GM19397 (cell line): ENCODE measurements at regions not wholly inside any gene's neighbourhood (a gene's known extent, or its start where the extent isn't known, plus 50 kb on each side); places are given as distances from the start of the nearest gene placed in this dataset.

Source experiments
- ATAC-seq: cut with Tn5 transposase; IDR thresholded peaks from one replicate; pipeline ENCODE4 v1.9.1; 2021; ENCODE audit warnings: mild to moderate bottlenecking, moderate library complexity; ENCODE audit not compliant: unreplicated experiment

DNA sequence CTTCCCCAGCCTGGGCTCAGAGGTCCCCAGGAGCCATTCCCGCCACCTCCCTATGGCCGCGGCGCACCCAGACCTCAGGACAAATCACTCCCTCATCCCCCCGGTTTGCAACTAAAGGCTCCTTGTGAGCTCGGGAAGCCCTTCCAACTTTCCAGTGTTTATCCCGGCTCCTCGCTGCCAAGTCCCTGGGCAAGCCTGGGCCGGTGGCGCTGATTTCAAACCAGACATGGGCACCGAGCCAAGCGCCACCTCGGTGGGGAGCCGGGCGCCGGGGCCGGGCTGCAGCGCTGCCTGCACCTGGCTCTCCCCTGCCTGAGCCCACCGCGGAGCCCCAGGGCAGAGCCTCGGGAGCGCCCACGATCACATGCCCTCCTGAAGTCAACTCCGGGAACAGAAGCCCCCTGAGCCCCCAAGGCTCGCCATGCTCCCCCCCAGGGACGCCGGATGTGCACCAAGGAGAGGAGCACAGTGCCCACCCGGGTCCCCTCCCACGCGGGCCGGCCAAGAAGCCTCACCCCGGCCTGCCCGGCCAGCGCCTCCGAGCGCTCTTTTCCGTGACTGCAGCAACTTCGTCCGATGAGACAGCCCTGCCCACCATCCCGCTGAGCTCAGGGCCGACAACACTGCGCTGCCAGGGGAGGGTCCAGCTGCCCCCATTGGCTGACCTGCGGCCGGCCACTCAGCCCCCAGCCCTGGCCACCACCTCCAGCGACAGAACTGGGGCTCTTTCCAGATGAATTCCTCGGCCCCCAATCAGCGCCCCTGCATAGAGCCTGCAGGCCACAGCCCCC lies 50.0 kb downstream of the NCOR2 start:
- ATAC-seq: no peak

DNA sequence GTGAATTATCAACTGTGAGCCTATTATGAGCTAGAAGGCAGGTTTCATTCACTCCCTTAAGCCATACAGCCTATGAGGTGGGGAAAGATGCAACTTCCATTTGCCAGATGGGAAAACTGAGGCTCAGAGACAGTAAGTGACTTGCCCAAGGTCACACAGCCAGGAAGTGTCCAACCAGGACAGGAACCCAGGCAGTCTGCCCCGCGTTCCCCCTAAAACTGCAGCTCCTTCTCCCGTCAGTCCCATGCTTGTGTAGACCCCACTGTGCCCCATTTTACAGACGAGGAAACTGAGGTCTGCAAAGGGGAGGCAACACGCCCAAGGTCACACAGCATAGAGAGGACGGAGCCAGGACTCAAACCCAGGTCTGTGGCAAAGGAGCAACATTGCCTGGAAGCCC lies 50.6 kb downstream of the NCOR2 start:
- ATAC-seq: no peak

DNA sequence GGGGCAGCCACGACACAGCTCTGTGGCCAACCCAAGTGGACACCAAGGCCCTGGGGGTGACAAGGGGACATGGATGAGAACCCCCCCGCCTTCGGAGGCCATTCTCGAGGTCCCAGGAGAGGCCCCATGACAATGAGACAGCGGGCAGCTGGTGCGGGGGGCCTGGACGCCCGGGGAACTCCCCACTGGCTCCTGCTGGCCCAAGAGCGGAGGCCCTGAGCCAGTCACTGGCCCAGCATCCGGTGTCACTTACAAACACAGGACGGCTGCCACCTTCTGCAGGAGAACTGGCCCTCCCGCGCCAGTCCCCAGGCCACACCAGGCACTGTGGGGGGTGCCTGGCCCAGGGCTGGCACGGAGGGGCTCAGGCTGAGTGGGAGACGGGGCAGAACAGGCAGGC lies 51.4 kb downstream of the NCOR2 start:
- ATAC-seq: no peak

DNA sequence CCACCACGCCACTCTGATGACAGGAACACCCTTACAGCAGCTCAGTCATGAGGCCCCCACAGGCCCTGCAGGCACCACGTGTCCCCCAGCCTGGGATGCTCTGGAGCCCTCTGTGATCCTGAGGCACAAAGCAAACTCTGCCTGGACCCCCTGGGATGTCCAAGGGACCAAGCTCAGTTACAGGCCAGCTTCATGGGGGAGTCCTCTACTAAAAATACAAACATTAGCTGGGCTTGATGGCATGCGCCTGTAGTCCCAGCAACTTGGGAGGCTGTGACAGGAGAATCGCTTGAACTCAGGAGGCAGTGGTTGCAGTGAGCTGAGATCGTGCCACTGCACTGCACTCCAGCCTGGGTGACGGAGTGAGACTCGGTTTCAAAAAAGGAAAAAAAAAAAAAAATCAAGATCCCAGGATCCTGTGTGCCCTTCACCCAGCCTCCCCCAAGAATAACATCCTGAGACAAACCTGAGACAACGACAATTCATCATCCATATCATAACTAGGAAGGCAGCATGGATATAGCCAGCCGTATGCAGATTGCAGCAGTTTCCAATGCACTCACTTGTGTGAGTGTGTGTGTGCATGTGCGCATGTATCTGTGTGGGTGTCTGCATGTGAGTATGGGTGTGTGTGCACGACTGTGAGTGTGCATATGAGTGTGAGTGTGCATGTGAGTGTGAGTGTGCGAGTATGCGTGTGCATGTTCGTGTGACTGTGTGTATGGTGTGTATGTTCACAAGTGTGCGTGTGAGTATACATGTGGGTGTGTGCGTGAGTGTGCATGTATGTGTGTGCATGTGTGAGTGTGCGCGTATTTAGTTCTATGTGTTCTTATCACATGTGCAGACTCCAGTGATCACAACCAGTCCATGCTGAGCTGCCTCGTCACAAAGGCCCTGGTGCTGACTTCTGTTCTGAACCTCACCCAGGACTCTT lies 52.1 kb downstream of the NCOR2 start:
- ATAC-seq: no peak

DNA sequence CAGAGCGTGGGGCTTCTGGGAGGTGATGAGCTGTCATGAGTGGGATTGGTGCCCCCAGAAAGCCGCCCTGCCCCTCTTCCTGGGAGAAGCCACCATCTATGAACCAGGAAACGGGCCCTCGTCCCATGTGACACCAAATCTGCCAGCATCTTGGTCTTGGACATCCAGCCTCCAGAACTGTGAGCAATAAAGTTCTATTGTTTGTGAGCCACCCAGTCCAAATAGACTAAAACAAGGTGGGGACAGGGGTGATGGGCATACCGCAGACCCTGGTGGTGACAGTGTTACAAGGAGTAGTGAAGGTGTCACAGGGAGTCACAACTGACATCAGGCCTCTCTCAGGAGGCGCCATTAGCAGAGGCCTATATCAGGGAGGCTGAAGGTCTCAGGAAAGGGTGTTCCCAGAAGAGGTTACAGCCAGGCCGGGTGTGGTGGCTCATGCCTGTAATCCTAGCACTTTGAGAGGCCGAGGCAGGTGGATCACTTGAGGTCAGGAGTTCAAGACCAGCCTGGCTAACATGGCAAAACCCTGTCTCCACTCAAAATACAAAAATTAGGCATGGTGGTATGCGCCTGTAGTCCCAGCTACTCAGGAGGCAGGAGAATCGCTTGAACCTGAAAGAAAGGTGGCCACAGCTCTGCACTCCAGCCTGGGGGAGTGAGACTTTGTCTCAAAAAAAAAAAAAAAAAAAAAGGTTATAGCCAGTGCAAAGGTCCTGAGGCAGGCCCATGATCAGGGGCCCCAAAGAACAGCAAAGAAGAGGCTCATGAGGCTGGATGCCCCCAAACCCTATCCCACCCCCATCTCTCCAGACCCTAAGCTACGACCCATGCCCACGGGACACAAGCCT lies 53.0 kb downstream of the NCOR2 start:
- no peak for ATAC-seq

DNA sequence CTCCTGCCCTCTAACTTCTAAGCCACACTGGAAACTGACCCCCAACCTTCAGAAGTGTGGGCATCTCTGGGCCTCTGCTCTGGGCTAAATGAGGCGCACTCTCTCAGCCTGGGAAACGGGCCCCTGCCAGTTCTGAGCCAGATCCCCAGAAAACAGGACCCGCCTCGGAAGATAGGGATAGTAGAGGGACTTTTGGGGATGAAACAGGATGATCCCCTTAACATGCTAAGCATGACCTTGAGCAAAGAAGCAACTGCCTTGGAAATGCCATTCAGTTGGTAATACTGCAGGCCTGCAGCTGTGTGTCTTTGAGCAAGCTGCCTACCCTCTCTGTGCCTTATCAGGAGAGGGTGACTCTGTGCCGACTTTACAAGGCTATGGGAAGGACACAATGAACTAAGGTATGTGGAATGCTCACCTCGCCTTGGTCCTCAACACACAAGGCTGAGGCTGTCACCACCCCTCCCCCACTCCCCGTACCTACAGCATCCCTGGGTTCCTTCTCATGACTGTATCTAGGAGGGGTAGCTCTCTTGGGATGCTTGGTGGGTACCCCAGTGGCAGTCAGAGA lies 54.0 kb downstream of the NCOR2 start:
- no peak for ATAC-seq

DNA sequence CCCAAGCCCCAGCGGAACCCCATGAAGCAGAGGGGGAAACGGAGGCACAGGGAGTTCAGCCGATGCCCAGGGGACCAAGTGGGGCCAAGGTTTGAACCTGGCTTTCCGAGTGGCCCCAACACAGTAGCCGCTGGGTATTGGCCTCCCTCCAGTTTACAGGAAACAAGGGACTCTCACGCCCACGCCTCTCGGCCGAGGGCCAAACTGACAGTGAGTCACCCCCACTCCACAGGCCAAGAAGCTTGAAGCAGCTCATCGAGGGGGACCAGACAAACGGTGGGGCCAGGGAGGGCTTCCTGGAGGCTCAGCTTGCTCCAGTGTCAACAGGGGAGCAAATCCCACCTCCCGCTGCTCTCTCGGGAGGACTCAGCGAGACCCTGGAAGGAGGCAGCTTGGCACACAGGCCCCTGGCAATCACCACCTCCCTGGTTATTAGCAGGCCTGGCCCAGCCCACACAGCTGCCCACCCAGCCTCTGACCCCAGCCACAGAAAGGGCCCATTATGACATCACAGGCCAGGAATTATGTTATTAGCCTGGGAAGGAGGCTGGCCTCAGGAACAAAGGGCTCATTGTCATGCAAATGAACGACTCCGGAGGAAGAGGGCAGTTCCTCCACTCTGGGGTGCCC lies 54.6 kb downstream of the NCOR2 start:
- no peak for ATAC-seq

DNA sequence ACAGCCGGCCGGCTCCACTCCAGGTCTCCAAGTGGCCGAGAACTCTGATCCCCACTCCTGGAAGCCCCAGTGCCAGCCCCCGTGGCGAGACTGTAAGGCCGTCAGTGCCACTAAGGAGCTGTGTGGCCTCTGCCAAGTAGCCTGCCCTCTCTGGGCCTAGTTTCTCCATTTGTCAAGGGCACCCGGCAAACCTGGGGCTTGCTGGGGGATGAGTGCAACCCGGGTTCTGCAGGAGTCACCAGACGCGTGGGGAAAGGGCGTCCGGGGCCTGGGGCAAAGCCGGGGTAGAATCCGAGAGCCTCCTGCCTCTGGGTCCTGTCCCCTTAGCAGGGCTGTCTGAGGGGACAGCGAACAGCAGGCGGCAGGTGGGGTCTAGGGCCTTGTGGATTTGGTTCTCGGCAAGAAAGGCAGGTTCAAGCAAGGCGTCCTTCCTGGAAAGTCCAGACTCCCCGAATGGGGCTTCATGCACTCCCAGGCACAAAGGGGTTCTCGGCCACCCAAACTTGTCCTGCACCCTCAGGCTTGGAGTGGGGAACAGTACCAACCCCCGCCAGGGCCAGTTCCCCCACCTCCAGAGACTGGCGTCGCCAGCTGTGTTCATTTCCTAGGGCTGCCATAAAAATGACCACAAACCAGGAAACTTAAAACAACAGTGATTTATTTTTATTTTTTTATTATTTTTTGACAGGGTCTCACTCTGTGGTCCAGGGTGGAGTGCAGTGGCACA lies 56.0 kb downstream of the NCOR2 start:
- ATAC-seq: no peak

DNA sequence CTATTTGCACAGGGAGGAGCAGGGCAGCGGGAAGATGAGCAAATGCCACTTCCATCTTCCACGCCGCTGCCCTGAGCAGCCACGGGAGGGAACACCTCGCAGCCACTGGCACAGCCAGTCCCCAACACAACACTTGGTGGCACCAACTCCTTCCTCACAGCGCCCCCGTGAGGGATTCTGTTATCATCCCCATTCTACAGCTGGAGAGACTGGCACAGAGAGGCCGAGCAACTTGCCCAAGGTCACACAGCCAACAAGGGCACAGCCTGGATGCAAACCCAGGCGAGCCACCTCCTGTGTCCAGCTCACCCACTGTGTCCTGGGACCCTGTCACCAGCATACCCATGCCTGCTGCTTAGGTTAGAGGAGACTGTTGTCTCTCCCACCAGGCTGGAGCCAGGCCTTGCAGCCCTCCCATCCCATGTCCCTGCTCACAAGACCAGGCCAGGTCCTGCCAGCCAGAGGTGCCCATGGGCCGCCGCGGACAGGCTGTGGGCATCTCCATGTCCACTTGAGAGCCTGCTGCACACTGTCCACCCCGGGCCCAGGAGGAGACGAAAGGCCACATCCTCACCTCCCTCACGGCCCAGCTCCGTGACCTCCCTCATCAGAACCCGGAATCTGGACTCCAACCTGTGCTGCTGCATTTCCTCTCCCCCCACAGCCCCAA lies 57.0 kb downstream of the NCOR2 start:
- ATAC-seq: no peak

DNA sequence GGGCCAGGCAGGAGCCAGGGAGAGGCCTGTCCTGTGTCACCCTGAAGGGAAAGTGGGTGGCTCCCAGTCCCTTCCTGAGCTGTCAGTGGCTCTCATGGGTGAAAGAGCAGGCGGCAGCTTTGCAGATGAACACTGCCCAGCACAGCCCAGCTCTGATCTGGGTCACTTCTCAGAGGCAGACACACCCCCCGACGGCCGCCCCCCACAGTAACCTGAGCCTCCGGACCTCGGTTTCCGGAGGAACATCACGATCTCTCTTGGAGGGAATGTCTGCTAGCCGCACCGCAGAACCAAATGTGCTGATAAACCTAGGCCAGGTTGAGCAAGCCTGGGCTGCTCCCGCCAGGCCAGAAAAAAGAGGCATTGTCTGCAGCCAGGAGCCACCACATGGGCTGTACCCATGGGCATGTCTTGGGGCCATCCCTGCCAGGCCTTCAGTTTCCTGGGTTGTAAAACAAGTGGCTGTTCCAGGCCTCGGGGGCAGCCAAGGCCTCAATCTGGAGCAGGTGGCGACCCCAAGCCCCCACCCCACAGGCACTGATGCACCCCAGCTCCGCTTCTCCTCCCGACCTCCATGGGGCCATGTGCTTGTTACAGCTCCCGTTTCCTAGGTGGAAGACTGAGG lies 57.6 kb downstream of the NCOR2 start:
- ATAC-seq: no peak

DNA sequence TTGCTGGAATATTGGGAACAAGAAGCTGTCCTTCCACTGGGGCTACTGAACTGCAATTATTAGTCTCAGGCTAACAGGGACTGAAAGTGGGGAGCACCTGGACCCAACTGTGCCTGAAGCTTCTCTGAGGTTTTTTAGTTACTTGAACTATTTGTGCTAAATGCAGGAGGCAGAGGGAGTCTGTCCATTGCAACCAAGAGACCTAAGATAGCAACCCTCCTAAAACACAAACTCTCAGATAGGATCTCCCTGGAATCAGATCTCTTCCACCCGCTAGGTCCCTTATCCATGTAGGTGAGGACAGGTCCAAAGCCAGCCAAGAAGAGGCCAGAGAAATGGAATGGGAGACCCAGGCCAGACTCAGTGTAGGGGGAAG lies 58.1 kb downstream of the NCOR2 start:
- ATAC-seq: no peak

DNA sequence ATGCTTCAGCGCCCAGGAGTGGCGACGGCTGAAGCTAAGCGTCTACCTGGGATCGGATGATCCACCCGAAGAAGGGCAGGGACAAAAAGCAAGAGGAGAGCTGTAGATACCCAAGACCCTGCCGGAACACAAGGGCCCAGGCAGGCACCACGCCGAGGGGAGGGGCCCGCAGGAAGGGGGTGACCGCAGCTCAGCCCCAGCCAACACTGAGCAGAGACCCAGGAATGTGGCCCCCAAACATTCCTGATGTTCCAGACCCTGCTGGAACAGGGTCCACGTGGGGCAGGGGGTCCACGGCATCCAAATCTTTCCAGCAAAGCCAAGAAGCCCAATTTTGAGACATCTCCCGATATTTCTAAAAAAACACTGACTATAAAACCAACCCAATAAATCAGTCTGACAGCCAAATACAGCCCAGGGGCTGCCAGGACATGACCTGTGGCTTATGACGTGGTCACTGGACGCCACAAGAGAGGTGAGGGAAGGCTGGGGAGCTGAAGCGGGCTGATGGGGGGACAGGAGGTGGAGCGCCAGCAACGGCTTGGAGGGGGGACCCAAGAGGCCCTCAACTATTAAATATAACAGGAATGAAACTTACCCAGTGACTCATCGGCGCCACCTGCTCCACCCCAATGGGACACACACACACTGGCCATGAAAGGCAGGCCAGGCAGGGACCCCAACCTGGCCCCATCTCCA lies 58.9 kb downstream of the NCOR2 start:
- ATAC-seq: no peak

DNA sequence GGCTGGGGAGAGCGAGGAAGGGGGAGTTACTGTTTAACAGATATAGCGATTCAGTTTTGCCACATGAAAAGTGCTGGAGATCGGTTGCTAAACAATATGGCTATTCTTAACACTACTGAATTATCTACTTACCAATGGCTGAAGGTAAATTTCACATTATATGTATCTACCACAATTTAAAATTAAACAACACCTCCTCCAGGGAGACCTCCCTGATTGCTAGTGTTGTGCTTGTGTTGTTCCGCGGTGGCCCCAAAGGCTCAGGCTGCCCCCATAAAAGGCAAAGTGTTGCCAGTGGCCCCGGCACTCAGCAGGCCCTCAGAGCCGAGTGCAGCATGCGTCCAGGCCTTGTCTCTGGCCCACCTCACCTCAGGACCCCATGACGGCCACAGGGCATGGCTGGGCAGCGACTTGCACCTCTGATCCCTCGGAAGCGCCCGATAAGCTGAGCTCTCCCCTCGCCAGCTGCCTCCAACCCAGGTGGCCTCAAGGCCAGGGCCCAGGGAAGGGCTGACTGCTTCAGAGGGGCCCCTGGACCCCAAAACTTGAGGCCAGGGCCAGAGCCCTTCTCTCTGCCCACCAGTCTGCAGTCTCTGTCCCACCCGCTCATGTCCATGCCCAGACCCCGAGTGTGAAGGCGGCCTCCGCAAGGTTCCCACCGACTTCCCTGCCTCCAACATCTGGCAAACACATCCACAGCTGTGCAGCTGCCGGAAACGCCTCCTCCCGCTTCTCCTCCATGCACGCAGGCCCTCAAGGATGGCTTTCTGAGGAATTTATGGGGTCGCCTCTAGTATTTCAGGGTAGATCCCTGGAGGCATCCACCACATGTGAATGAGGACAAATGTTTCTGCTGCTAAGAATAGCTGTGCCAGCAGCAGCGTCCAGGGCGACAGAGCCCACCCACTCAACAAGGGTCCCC lies 60.0 kb downstream of the NCOR2 start:
- no peak for ATAC-seq

DNA sequence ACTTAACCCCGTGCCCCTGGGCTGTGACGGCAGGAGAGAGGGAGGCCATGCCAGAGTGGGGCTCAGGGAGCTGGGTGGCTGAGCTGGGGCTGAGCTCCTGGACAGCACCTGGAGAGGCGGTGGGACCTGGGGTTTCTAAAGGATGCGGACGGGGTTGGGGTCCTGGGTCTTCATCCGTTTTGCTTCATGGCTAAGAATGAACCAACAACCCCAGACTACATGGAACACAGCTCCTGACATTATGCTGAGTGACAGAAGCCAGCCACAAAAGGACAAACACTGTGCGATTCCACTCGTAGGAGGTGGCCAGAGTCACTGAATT lies 60.6 kb downstream of the NCOR2 start:
- no peak for ATAC-seq

DNA sequence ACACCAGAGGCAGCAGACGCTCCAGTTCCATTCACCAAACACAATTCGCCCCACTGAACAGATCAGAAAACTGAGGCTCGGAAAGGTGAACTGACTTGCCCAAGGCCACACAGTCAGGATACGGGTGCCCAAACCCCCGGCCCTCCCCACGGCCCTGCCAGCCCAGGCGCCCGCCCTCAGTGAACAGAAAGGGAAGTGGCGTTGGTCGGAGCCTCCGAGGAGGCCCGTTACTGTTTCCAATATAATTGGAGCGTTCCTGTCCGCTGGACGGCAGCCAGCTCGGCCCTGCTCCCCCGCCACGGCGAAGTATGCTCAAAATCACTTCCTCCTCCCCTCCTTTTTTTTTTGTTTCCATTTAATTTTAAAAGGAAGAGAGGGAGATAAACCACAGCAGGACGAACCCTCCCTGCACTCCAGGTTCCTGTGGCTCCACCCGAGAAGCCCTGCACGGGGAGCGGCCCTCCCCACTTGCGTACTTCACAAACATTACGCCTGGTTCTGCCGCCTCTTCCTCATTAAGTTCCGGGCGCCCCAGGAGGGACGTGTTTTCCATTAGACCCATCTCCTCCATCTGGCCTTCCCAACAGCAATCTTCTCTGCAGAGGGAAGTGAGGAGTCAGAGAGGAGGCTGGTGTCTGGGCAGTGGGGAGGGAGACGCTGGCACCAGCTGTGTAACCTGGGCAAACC lies 61.1 kb downstream of the NCOR2 start:
- ATAC-seq: no peak

DNA sequence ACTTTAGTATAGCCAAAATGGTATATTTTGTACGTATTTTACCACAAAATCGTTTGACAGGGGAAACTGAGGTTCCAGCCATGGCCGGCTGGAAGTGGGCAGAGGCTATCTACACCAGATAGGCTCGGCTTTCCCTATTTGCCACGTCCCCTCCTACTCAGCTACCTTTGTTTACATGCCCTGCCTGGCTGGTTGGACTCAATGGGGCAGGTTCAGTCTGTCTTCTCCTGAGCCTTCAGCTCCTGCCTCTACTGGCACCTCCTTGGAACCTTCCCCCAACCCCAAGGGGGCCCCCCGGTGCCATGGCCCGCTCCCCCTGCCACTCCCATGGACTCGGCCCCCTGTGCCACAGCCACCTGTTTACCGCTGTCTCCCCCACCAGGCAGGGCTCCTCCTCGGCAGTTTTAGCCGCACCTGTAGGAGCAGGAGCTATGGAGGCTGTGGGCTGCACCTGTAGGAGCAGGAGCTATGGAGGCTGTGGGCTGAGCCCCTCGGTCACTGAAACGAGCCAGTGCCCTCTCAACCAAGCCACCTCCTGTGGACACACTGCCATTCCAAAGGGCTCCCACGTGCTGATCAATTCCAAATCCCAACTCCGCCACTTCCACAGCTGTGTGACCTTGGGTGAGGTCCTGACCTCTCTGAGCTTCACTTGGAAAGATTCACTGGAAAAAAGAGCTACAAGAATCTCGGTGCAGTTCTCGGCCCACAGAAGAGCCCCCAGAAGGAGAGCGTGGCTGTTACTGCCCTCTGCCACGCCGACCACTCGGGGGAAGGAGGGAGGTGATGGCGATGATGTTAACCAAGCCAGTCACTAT lies 62.2 kb downstream of the NCOR2 start:
- no peak for ATAC-seq
